ENCODE measurements at regions not wholly inside any gene's neighbourhood (a gene's known extent, or its start where the extent isn't known, plus 50 kb on each side); places are given as distances from the start of the nearest gene placed in this dataset.

GRCh38 chr5:34545164-34545563, 111.0 kb upstream of the RAI14 start:
- no peaks in the 10 kb centered on the region for H3K79me2 ChIP-seq (ENCODE audit: insufficient read depth, low read length)
- peaks cover 3% of the 10 kb centered on the region for H3K4me1 ChIP-seq (ENCODE audit: insufficient read depth, low read length)
- H3K4me3 ChIP-seq (ENCODE audit: insufficient read depth, low read length), result no peak overlapping the region
- H3K4me2 ChIP-seq (ENCODE audit: insufficient read depth, low read length), result no peak overlapping the region
- no peaks in the 10 kb centered on the region for H3K27me3 ChIP-seq (ENCODE audit: insufficient read depth, low read length)
- no peaks in the 10 kb centered on the region for H4K20me1 ChIP-seq (ENCODE audit: insufficient read depth, low read length)
- DNase-seq (ENCODE audit: insufficient read length, low spot score, missing footprints), result no peak
- TF ChIP-seq CTCF (IDR thresholded peaks at IDR 0.05; ENCODE audit: extremely low read depth, low read depth, low read length), result no peak
- H3K36me3 ChIP-seq (ENCODE audit: insufficient read depth, low read length), result no peaks in the 10 kb centered on the region
- H3K9me3 ChIP-seq (ENCODE audit: low read depth, low read length), result no peaks in the 10 kb centered on the region
- H3K27ac ChIP-seq (ENCODE audit: low read depth, low read length), result no peak overlapping the region
- no peak overlapping the region for H2AFZ ChIP-seq (ENCODE audit: low read length)

- Histone ChIP-seq H3K4me3 (ENCODE audit: insufficient read depth, low read length) (no peak overlapping the region), H3K36me3 (ENCODE audit: insufficient read depth, low read length) (no peaks in the 10 kb centered on the region), H3K9me3 (ENCODE audit: low read depth, low read length) (no peaks in the 10 kb centered on the region), H2AFZ (ENCODE audit: low read length) (no peak overlapping the region), H3K27ac (ENCODE audit: low read depth, low read length) (no peak overlapping the region), H4K20me1 (ENCODE audit: insufficient read depth, low read length) (no peaks in the 10 kb centered on the region), H3K27me3 (ENCODE audit: insufficient read depth, low read length) (no peaks in the 10 kb centered on the region), H3K4me1 (ENCODE audit: insufficient read depth, low read length) (peaks cover 3% of the 10 kb centered on the region), H3K4me2 (ENCODE audit: insufficient read depth, low read length) (no peak overlapping the region), H3K79me2 (ENCODE audit: insufficient read depth, low read length) (no peaks in the 10 kb centered on the region)
- no peak for DNase-seq (ENCODE audit: insufficient read length, low spot score, missing footprints)
- no peak for TF ChIP-seq CTCF (IDR thresholded peaks at IDR 0.05; ENCODE audit: extremely low read depth, low read depth, low read length)
Measured at GRCh38 chr5:34545626-34546025, 110.5 kb upstream of the RAI14 start.

GRCh38 chr5:34547300-34548085, 108.6 kb upstream of the RAI14 start:
- DNase-seq (ENCODE audit: insufficient read length, low spot score, missing footprints), result no peak
- no peaks in the 10 kb centered on the region for H3K27me3 ChIP-seq (ENCODE audit: insufficient read depth, low read length)
- H3K36me3 ChIP-seq (ENCODE audit: insufficient read depth, low read length), result no peaks in the 10 kb centered on the region
- no peak overlapping the region for H3K4me3 ChIP-seq (ENCODE audit: insufficient read depth, low read length)
- no peak overlapping the region for H2AFZ ChIP-seq (ENCODE audit: low read length)
- H3K9me3 ChIP-seq (ENCODE audit: low read depth, low read length), result no peaks in the 10 kb centered on the region
- H3K4me2 ChIP-seq (ENCODE audit: insufficient read depth, low read length), result no peak overlapping the region
- H3K27ac ChIP-seq (ENCODE audit: low read depth, low read length), result no peak overlapping the region
- no peaks in the 10 kb centered on the region for H3K79me2 ChIP-seq (ENCODE audit: insufficient read depth, low read length)
- TF ChIP-seq CTCF (IDR thresholded peaks at IDR 0.05; ENCODE audit: extremely low read depth, low read depth, low read length), result no peak
- H3K4me1 ChIP-seq (ENCODE audit: insufficient read depth, low read length), result peaks cover 3% of the 10 kb centered on the region
- no peaks in the 10 kb centered on the region for H4K20me1 ChIP-seq (ENCODE audit: insufficient read depth, low read length)

GRCh38 chr5:34548086-34548403, 108.1 kb upstream of the RAI14 start:
- H2AFZ ChIP-seq (ENCODE audit: low read length), result no peak overlapping the region

More at GRCh38 chr5:34548086-34548403, 108.1 kb upstream of the RAI14 start:
- no peaks in the 10 kb centered on the region for H3K27me3 ChIP-seq (ENCODE audit: insufficient read depth, low read length)
- no peak overlapping the region for H3K27ac ChIP-seq (ENCODE audit: low read depth, low read length)
- no peak overlapping the region for H3K4me2 ChIP-seq (ENCODE audit: insufficient read depth, low read length)
- no peaks in the 10 kb centered on the region for H3K79me2 ChIP-seq (ENCODE audit: insufficient read depth, low read length)
- no peaks in the 10 kb centered on the region for H3K36me3 ChIP-seq (ENCODE audit: insufficient read depth, low read length)
- no peak for DNase-seq (ENCODE audit: insufficient read length, low spot score, missing footprints)
- no peak for TF ChIP-seq CTCF (IDR thresholded peaks at IDR 0.05; ENCODE audit: extremely low read depth, low read depth, low read length)
- H3K9me3 ChIP-seq (ENCODE audit: low read depth, low read length), result no peaks in the 10 kb centered on the region
- no peaks in the 10 kb centered on the region for H4K20me1 ChIP-seq (ENCODE audit: insufficient read depth, low read length)
- H3K4me1 ChIP-seq (ENCODE audit: insufficient read depth, low read length), result peaks cover 3% of the 10 kb centered on the region
- no peak overlapping the region for H3K4me3 ChIP-seq (ENCODE audit: insufficient read depth, low read length)

All from osteoblast (primary cell).